WI38 (cell line): ENCODE measurements at regions not wholly inside any gene's neighbourhood (a gene's known extent, or its start where the extent isn't known, plus 50 kb on each side); places are given as distances from the start of the nearest gene placed in this dataset.

Experiments
- H3K4me3 ChIP-seq: 2 replicates; pipeline ENCODE4 v1.5.1; 2011; ENCODE audit warnings: low read depth, mild to moderate bottlenecking, control low read depth, low read length
- TF ChIP-seq, protein P1 (sequence below): IDR thresholded peaks from 2 replicates; pipeline ENCODE4 v1.5.1; 2012; ENCODE audit warnings: low read depth, mild to moderate bottlenecking, control low read depth, low read length

DNA sequence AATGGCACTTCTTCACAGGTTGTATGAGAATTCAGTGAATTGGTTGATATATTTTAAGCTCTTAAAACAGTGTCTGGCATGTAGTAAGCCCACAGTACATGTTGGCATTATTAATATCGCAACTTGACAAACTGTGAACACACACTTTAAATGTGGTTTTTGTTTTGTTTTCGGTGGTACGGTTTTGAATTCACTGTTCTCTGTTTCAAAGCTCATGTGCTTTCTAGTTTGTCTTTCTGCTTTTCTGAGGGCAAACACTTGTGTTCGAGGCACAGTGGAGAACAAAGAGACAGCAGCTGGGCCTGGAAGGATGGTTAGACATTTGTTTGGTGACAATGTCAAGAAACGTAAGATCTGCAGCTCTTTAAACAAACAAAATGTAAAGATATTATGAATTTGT is 276.5 kb upstream of the MC4R start:
- TF ChIP-seq, protein P1, sequence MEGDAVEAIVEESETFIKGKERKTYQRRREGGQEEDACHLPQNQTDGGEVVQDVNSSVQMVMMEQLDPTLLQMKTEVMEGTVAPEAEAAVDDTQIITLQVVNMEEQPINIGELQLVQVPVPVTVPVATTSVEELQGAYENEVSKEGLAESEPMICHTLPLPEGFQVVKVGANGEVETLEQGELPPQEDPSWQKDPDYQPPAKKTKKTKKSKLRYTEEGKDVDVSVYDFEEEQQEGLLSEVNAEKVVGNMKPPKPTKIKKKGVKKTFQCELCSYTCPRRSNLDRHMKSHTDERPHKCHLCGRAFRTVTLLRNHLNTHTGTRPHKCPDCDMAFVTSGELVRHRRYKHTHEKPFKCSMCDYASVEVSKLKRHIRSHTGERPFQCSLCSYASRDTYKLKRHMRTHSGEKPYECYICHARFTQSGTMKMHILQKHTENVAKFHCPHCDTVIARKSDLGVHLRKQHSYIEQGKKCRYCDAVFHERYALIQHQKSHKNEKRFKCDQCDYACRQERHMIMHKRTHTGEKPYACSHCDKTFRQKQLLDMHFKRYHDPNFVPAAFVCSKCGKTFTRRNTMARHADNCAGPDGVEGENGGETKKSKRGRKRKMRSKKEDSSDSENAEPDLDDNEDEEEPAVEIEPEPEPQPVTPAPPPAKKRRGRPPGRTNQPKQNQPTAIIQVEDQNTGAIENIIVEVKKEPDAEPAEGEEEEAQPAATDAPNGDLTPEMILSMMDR, result no peak
- H3K4me3 ChIP-seq, result no peak overlapping the region

DNA sequence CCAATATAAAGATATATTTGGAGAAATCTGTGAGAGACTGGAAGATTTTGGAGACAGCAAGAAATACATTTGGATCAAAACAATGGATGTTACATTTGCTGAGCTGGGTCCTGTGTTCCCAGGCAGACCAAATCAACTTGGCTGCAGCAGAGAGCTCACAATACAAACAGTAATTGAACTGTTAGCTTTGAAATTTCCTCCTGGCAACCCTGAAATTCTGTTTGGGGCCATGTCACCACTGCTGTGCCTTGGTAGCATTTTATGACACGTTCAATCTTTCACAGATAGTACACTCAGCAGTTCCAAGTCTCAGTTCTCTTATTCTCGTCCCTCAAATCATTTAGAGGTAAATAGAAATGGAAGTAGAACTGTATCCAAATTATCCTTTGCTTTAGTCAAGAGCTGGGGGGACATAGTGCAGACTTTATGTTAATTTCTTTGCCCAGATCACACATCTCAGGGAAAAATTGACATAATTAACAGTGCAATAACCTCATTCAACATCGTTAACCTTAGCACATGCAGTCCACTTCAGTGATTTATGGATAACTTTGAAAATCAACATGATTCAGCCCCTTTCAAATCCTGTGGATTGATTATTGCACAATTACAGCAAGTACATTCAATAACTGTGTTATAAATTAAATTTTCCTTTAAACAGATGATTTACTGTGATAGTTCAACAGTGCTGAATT is 277.4 kb upstream of the MC4R start:
- no peak overlapping the region for H3K4me3 ChIP-seq
- TF ChIP-seq, protein P1, result no peak

DNA sequence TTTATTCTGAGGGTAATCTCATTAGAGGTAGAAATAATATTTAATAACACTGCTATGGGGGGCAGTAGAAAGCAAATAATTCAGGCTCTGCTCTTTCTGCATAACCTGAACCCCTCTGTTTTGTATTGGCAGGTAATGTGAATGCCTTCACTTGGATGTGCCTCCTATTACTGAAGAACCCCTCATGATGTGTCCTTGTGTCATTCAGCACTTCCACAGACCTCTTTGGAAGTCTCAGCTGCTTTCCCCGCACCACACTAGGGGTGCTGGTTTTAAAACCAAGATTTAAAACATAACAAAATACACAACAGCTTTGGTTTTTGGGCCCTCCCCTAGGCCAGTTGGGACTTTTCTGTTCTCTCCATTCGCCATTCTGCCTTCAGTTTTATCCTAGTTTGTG is 281.7 kb upstream of the MC4R start:
- H3K4me3 ChIP-seq, result no peak overlapping the region
- TF ChIP-seq, protein P1, result no peak

DNA sequence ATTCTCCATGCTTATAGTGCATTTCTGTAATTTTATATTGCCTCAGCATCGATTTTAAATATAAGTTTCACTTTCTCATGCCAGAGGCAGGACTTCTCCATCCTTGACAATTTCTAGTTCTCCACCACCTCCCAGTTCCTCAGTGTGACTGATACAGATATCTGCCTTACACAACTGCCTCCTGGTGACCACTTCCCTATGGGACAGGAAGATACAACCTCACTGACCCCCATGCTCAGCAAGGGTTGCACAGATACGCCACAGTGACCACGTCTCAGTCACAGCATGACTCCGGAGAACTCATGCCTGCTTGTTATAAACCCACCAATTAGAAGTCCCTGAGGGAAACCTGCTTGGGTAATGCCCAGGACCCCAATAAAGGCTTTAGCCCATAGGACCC is 284.0 kb upstream of the MC4R start:
- TF ChIP-seq, protein P1, result no peak
- H3K4me3 ChIP-seq, result no peak overlapping the region

DNA sequence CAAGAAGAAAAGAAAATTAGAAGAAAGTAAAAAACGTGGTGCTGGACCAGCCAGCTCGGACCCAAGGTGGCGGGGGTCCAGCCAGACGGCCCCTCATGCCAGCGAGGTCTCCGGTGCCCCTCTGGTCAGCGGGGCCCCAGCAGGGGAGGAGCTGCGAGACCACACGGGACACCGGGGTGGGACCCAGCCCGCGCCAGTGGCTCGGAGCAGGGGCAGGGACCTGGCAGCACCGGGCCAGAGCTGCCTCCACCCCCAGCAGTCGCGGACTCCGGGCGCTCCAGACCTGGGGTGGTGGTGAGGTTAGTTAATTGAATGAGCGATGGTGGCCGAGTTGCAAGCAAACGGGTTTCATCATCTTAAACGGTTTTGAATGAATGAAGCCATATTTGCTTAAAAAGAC is 289.9 kb upstream of the MC4R start:
- no peak overlapping the region for H3K4me3 ChIP-seq
- TF ChIP-seq, protein P1, result no peak

DNA sequence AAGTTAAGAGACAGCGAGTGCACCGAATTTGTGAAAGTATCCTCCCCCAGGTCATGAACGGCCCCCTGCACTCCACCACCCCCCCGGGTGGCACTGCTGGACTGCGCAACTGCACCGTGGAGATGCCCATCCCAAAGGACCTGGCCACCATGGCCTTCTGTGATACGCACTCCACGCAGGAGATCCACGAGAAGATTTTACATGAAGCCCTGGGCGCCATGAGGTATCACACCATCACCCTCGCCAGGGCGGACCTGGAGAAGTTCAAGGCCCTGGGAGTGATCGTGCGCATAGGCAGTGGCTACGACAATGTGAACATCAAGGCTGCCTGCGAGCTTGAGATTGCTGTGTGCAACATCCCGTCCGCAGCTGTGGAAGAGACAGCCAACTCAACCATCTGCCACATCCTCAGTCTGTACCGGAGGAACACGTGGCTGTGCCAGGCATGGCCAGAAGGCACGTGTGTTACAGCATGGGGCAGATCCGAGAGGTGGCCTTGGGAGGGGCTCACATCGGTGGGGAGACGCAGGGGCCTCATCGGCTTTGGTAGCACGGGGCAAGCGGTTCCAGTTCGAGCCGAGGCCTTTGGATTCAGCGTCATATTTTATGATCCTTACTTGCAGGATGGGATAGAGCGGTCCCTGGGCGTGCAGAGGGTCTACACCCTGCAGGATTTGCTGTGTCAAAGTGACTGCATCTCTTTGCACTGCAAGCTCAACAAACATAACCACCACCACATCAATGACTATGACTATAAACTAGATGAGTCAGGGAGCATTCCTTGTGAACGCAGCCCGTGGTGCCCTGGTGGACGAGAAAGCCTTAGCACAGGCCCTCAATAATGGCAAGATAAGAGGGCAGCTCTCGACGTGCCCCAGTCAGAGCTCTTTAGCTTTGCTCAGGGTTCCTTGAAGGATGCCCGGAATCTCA is 290.8 kb upstream of the MC4R start:
- TF ChIP-seq, protein P1, result no peak
- H3K4me3 ChIP-seq, result no peak overlapping the region

DNA sequence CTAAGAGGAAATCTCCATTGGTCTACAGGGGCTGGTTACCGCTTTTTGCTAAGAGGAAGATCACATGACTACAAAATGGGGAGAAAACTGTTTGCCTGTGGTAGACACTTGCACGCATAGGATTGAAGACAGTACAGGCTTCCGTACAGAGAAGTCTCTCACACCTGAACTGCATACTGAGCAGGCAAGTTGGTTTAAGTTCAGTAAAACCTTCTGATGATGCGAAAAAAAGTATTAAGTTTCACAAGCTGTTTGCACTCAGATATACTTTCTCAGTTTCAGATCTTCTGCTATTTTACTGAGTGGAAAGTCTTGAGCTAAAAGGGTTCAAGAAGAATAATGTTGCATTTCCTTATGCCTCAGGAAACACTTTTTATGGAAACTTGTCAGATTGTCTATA is 292.2 kb upstream of the MC4R start:
- TF ChIP-seq, protein P1, result no peak
- no peak overlapping the region for H3K4me3 ChIP-seq
